Glomerular endothelial cell (primary cell): ENCODE measurements at regions not wholly inside any gene's neighbourhood (a gene's known extent, or its start where the extent isn't known, plus 50 kb on each side); places are given as distances from the start of the nearest gene placed in this dataset.
A peak's percentile ranks its signal among the peaks of the same experiment; 100 is the strongest.
"Not testable (repeated sequence)": the region's sequence is repeated elsewhere in the genome, so short reads cannot be mapped to it uniquely, and the experiment has no call there.

ENCODE experiments used
- DNase-seq: peaks from one replicate; pipeline ENCODE4 v3.0.0-alpha.2; 2011; ENCODE audit warnings: low read depth, low spot score; ENCODE audit errors: extremely low read depth

GRCh38 chr3:99586701-99587100, 51.7 kb upstream of the COL8A1 start:
- DNase-seq: no peak

GRCh38 chr3:99579965-99580364, 58.4 kb upstream of the COL8A1 start:
- DNase-seq: no peak

GRCh38 chr3:99579246-99579645, 59.1 kb upstream of the COL8A1 start:
- no peak for DNase-seq

GRCh38 chr3:99578339-99578970, 59.9 kb upstream of the COL8A1 start:
- DNase-seq: no peak

GRCh38 chr3:99576904-99577559, 61.4 kb upstream of the COL8A1 start:
- no peak for DNase-seq

- no peak for DNase-seq
Measured at GRCh38 chr3:99575683-99576082, 62.7 kb upstream of the COL8A1 start.

GRCh38 chr3:99570061-99570460, 68.3 kb upstream of the COL8A1 start:
- no peak for DNase-seq

- DNase-seq: no peak
Measured at GRCh38 chr3:99568663-99569335, 69.6 kb upstream of the COL8A1 start.

GRCh38 chr3:99565331-99565730, 73.1 kb upstream of the COL8A1 start:
- no peak for DNase-seq

- no peak for DNase-seq
Measured at GRCh38 chr3:99562990-99563607, 75.3 kb upstream of the COL8A1 start.

- DNase-seq: no peak
Measured at GRCh38 chr3:99562138-99562537, 76.3 kb upstream of the COL8A1 start.

- no peak for DNase-seq
Measured at GRCh38 chr3:99561056-99561455, 77.3 kb upstream of the COL8A1 start.

GRCh38 chr3:99559196-99559595, 79.2 kb upstream of the COL8A1 start:
- DNase-seq: no peak

GRCh38 chr3:99555885-99556284, 82.5 kb upstream of the COL8A1 start:
- DNase-seq: not testable (repeated sequence)

GRCh38 chr3:99551520-99551919, 86.9 kb upstream of the COL8A1 start:
- no peak for DNase-seq

GRCh38 chr3:99549957-99550603, 88.3 kb upstream of the COL8A1 start:
- DNase-seq: no peak

- DNase-seq: no peak
Measured at GRCh38 chr3:99549220-99549619, 89.2 kb upstream of the COL8A1 start.

- DNase-seq: no peak
Measured at GRCh38 chr3:99548674-99549073, 89.7 kb upstream of the COL8A1 start.

- DNase-seq: no peak
Measured at GRCh38 chr3:99545941-99546580, 92.3 kb upstream of the COL8A1 start.

- DNase-seq: peak; percentile 98
Measured at GRCh38 chr3:99544786-99545281, 93.6 kb upstream of the COL8A1 start.

- no peak for DNase-seq
Measured at GRCh38 chr3:99543796-99544195, 94.6 kb upstream of the COL8A1 start.
